Adrenal gland (tissue), 9 donors: ENCODE measurements at regions not wholly inside any gene's neighbourhood (a gene's known extent, or its start where the extent isn't known, plus 50 kb on each side); places are given as distances from the start of the nearest gene placed in this dataset.
A peak's percentile ranks its signal among the peaks of the same experiment; 100 is the strongest.
"Not testable (repeated sequence)": the region's sequence is repeated elsewhere in the genome, so short reads cannot be mapped to it uniquely, and the experiment has no call there.

Source experiments
- DNase-seq, 7 donors: peaks; one replicate each; pipeline ENCODE4 v3.0.0-alpha.2; 2019 to 2020
- H3K27ac ChIP-seq, 5 donors: fragments of 200-600 bp; sonication (generic) in 4 of 5; 1 replicate in 3 of 5; 2 replicates in 2 of 5; pipeline versions ENCODE4 v1.5.1 to v1.8.0; 2016 to 2020; ENCODE audit warnings: mild to moderate bottlenecking in 1 of 5
- H3K27me3 ChIP-seq: fragments of 200-600 bp; 2 replicates; pipeline ENCODE4 v1.8.0; 2021
- H3K36me3 ChIP-seq, 2 donors: fragments of 200-600 bp; replicated peaks in 1 of 2; 1 replicate in 1 of 2; 2 replicates in 1 of 2; pipeline versions ENCODE4 v1.5.1 to v1.8.0; 2018 to 2022
- H3K4me1 ChIP-seq, 2 donors: fragments of 200-600 bp; replicated peaks in 1 of 2; 1 replicate in 1 of 2; 2 replicates in 1 of 2; pipeline versions ENCODE4 v1.5.1 to v1.8.0; 2018 to 2021
- H3K4me3 ChIP-seq, 4 donors: fragments of 200-600 bp; sonication (generic) in 3 of 4; one replicate each; pipeline ENCODE4 v1.5.1; 2016 to 2018
- H3K9me3 ChIP-seq, 3 donors: fragments of 200-600 bp; sonication (generic) in 1 of 3; replicated peaks in 1 of 3; 1 replicate in 2 of 3; 2 replicates in 1 of 3; pipeline versions ENCODE4 v1.5.1 to v1.8.0; 2016 to 2021
- POLR2A ChIP-seq, 2 donors: fragments of 450-650 bp; IDR thresholded peaks; one replicate each; pipeline ENCODE4 v1.6.1; 2017; ENCODE audit warnings: antibody characterized with exemption in 2 of 2, mild to moderate bottlenecking in 2 of 2, moderate library complexity in 1 of 2
- WGBS, 4 donors: extraction: QIAGEN DNeasy Blood & Tissue Kit in 2 of 4; methylation state at CpG; one replicate each; pipeline versions ENCODE4 v1.1.5 to v1.1.7; 2013 to 2017; 5-methylcytosine and 5-hydroxymethylcytosine counted together
- intact Hi-C, 2 donors: fragments of 100-400 bp; cut with DNase I; formaldehyde crosslinking; loops; one replicate each; pipeline versions ENCODE4 v1.14.1 to v1.15.0; 2022 to 2023
- TF ChIP-seq, protein P1 (sequence below), 6 experiments: fragments of 450-650 bp in 4 of 6; fragments of 200-600 bp in 2 of 6; sonication (generic) in 1 of 6; IDR thresholded peaks; 1 replicate in 5 of 6; 2 replicates in 1 of 6; pipeline versions ENCODE4 v1.5.1 to v1.8.0; 2016 to 2021; ENCODE audit warnings: antibody characterized with exemption in 6 of 6, mild to moderate bottlenecking in 2 of 6, moderate library complexity in 1 of 6
- donor health status: healthy with polysubstance abuse.
- donor health status: Bipolar disorder and iron deficiency.
- donor health status: DM: yes; HTN: yes; CAD: no.
- donor health status: DM: no; HTN: no; CAD: no.
- donor health status: DM: no; HTN: no; CAD: no.

DNA sequence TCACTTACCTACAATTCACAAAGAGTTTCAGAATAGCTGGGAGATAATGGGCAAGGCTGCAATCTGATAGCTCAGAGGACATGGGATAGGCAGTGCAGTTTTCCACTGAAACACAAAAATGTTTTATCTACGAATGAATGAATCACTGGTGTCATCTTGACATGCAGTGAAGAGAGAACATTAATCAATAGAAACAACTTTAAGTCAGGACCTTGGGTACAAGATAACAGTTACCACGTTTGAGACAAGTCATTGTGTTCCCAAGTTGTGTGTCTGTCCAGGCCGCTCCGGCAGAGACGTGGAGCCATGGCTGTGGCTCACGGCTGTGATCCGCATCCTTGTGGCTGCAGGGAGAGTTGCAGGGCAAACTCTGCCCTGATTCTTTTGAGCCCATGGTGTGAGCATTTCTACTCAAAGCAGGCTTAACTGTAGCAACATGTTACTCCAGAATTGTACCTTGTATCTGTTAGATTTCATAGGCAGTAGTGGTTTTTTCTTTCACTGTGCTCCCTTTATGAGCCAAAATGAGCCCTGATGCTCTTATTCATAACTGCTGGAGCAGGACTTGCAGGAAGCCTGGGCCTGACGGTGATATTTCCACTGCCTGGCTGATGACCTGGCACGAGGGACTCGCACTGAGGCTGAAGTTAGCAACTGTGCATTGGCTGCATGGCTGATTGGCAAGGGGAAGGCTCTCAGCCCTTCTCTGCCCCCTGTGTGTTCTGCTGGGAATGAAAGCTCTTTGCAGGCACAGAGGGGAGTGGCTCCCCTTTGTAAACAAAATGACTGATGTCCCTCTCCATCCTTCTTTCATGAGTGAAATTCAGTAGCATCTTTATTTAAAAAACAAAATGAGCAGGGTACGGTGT, 465.2 kb downstream of the AJAP1 start:
- Histone ChIP-seq H3K4me3 (no peak overlapping the region), H3K36me3 (no peaks in the 10 kb centered on the region), H3K9me3 (no peaks in the 10 kb centered on the region), H3K27me3 (no peaks in the 10 kb centered on the region), H3K27ac (no peak overlapping the region), H3K4me1 (no peaks in the 10 kb centered on the region)
- TF ChIP-seq, protein P1, sequence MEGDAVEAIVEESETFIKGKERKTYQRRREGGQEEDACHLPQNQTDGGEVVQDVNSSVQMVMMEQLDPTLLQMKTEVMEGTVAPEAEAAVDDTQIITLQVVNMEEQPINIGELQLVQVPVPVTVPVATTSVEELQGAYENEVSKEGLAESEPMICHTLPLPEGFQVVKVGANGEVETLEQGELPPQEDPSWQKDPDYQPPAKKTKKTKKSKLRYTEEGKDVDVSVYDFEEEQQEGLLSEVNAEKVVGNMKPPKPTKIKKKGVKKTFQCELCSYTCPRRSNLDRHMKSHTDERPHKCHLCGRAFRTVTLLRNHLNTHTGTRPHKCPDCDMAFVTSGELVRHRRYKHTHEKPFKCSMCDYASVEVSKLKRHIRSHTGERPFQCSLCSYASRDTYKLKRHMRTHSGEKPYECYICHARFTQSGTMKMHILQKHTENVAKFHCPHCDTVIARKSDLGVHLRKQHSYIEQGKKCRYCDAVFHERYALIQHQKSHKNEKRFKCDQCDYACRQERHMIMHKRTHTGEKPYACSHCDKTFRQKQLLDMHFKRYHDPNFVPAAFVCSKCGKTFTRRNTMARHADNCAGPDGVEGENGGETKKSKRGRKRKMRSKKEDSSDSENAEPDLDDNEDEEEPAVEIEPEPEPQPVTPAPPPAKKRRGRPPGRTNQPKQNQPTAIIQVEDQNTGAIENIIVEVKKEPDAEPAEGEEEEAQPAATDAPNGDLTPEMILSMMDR (IDR thresholded peaks at IDR 0.05) = peak; percentile 16 to 54 (median 50)
- no peak for TF ChIP-seq POLR2A (IDR thresholded peaks at IDR 0.05)
- intact Hi-C loops = loop anchor here in 1 of 2 donors (10.0 kb wide), 2 partner anchors 345 to 465 kb away; partner anchors contain the start of gene AJAP1
- DNase-seq = peak; percentile 15 to 65 (median 42)
- WGBS, 4 donors = 43 to 54% (median 49%) methylated on average over 11 of the region's 11 CpGs

DNA sequence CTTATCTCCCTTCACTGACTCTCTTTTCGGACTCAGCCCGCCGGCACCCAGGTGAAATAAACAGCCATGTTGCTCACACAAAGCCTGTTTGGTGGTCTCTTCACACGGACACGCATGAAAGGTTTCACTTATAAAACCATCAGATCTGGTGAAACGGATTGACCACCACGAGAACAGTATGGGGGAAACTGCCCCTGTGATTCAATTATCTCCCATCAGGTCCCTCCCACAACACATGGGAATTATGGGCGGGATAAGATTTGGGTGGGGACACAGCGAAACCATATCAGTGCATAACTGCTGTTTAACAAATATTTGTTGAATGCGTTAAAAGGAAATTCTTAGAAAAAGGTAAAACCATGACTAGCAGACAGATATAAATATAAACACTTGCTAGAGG, 464.4 kb downstream of the AJAP1 start:
- H3K36me3 ChIP-seq, intact Hi-C loops, H3K4me1 ChIP-seq, H3K27ac ChIP-seq, H3K27me3 ChIP-seq, DNase-seq, H3K9me3 ChIP-seq, H3K4me3 ChIP-seq: not testable (repeated sequence)
- WGBS, 4 donors = 81 to 97% (median 93%) methylated on average over 10 of the region's 10 CpGs

DNA sequence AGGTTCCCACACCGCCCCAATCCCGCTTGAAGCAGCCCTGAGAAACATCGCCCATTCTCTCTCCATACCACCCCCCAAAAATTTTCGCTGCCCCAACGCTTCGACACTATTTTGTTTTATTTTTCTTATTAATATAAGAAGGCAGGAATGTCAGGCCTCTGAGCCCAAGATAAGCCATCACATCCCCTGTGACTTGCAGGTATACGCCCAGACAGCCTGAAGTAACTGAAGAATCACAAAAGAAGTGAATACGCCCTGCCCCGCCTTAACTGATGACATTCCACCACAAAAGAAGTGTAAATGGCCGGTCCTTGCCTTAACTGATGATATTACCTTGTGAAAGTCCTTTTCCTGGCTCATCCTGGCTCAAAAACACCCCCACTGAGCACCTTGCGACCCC, 463.9 kb downstream of the AJAP1 start:
- not testable (repeated sequence) for H3K9me3 ChIP-seq

DNA sequence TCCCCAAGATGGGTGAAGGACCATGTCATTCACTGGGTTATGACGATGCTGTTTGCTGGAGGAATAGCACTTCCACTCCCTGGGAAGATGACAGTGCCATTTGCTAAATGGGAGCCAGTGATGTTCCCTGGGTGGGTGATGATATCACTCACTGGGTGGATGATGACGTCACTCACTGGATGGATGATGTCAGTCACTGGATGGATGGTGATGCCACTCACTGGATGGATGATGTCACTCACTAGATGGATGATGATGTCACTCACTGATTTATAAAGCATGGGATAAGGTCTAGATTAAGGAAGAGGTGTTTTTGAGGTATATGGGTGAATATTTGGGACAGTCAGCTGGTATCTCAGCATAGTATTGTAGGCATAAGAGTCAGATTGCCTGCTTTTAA, 457.2 kb downstream of the AJAP1 start:
- Histone ChIP-seq H3K4me3 (no peak overlapping the region), H3K9me3 (no peaks in the 10 kb centered on the region), H3K4me1 (peaks cover 0 to 4% of the 10 kb centered on the region in 2 donors), H3K27me3 (peaks cover 7% of the 10 kb centered on the region), H3K27ac (no peak overlapping the region), H3K36me3 (no peaks in the 10 kb centered on the region)
- intact Hi-C loops = no loop called here
- 76 to 88% (median 79%) methylated on average over 2 of the region's 2 CpGs for WGBS, 4 donors
- DNase-seq = no peak
- no peak for TF ChIP-seq POLR2A (IDR thresholded peaks at IDR 0.05)
- TF ChIP-seq, protein P1 (IDR thresholded peaks at IDR 0.05) = no peak

More for the DNA sequence above, 463.9 kb downstream of the AJAP1 start:
- H3K27ac ChIP-seq, H3K4me1 ChIP-seq, DNase-seq, H3K36me3 ChIP-seq, intact Hi-C loops, H3K4me3 ChIP-seq, H3K27me3 ChIP-seq: not testable (repeated sequence)
- WGBS, 4 donors = 81 to 100% (median 94%) methylated on average over 3 to 9 of the region's 11 CpGs

DNA sequence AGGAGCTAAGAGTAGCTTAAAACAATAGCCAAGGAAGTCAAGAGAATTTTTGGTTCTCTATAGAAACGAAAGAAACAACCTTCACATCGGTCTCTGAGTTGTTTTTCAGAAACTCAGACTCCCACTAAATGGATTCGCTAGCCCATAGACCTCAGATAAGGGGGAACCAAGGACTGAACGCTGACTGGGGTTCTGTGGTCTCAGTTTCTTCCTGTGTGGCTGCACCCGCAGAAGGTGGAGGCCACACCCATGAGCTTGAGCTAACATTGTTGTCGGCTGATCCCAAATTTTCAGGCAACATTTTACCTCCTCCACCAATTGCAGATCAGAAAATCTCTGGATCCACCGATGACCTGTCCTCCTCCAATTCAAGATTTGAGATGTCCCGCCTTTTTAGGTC, 456.1 kb downstream of the AJAP1 start:
- peaks cover 0 to 4% of the 10 kb centered on the region in 2 donors for H3K4me1 ChIP-seq
- intact Hi-C loops = no loop called here
- TF ChIP-seq, protein P1 (IDR thresholded peaks at IDR 0.05) = no peak
- TF ChIP-seq POLR2A (IDR thresholded peaks at IDR 0.05) = no peak

More for the DNA sequence above, 456.1 kb downstream of the AJAP1 start:
- Histone ChIP-seq H3K27me3 (peaks cover 7% of the 10 kb centered on the region), H3K9me3 (no peaks in the 10 kb centered on the region), H3K27ac (no peak overlapping the region), H3K36me3 (no peaks in the 10 kb centered on the region), H3K4me3 (no peak overlapping the region)
- WGBS, 4 donors = 79 to 84% (median 81%) methylated on average over 8 of the region's 8 CpGs
- no peak for DNase-seq
